ENCODE measurements at regions not wholly inside any gene's neighbourhood (a gene's known extent, or its start where the extent isn't known, plus 50 kb on each side); places are given as distances from the start of the nearest gene placed in this dataset.
"Not testable (repeated sequence)": the region's sequence is repeated elsewhere in the genome, so short reads cannot be mapped to it uniquely, and the experiment has no call there.

GRCh38 chr12:104906695-104907094 is 51.4 kb downstream of the SLC41A2 start:
- no peak for DNase-seq (ENCODE audit: low read depth in 2 of 2)

- not testable (repeated sequence) for DNase-seq (ENCODE audit: low read depth in 2 of 2)
These were observed 52.6 kb downstream of the SLC41A2 start for GRCh38 chr12:104905446-104905845.

GRCh38 chr12:104903648-104904423 is 54.3 kb downstream of the SLC41A2 start:
- DNase-seq (ENCODE audit: low read depth in 2 of 2): no peak

GRCh38 chr12:104902125-104902524 is 56.0 kb downstream of the SLC41A2 start:
- DNase-seq (ENCODE audit: low read depth in 2 of 2): no peak

GRCh38 chr12:104896710-104897109 is 61.4 kb downstream of the SLC41A2 start:
- DNase-seq (ENCODE audit: low read depth in 2 of 2): no peak

- no peak for DNase-seq (ENCODE audit: low read depth in 2 of 2)
These were observed 61.9 kb downstream of the SLC41A2 start for GRCh38 chr12:104896146-104896545.

GRCh38 chr12:104895415-104895814 is 62.7 kb downstream of the SLC41A2 start:
- DNase-seq (ENCODE audit: low read depth in 2 of 2): no peak

- DNase-seq (ENCODE audit: low read depth in 2 of 2): no peak
These were observed 67.5 kb downstream of the SLC41A2 start for GRCh38 chr12:104890476-104891096.

GRCh38 chr12:104889735-104890134 is 68.4 kb downstream of the SLC41A2 start:
- no peak for DNase-seq (ENCODE audit: low read depth in 2 of 2)

- DNase-seq (ENCODE audit: low read depth in 2 of 2): no peak
These were observed 69.2 kb downstream of the SLC41A2 start for GRCh38 chr12:104888892-104889291.

GRCh38 chr12:104888481-104888880 is 69.6 kb downstream of the SLC41A2 start:
- DNase-seq (ENCODE audit: low read depth in 2 of 2): no peak

- no peak for DNase-seq (ENCODE audit: low read depth in 2 of 2)
These were observed 70.6 kb downstream of the SLC41A2 start for GRCh38 chr12:104887452-104887851.

- DNase-seq (ENCODE audit: low read depth in 2 of 2): peak; percentile 50 to 52
These were observed 71.4 kb downstream of the SLC41A2 start for GRCh38 chr12:104886418-104887401.

GRCh38 chr12:104878858-104879257 is 79.2 kb downstream of the SLC41A2 start:
- DNase-seq (ENCODE audit: low read depth in 2 of 2): not testable (repeated sequence)

- DNase-seq (ENCODE audit: low read depth in 2 of 2): no peak
These were observed 80.9 kb downstream of the SLC41A2 start for GRCh38 chr12:104877103-104877705.

GRCh38 chr12:104873374-104873773 is 84.7 kb downstream of the SLC41A2 start:
- no peak for DNase-seq (ENCODE audit: low read depth in 2 of 2)

- DNase-seq (ENCODE audit: low read depth in 2 of 2): no peak
These were observed 87.3 kb downstream of the SLC41A2 start for GRCh38 chr12:104870797-104871196.

GRCh38 chr12:104866291-104866690 is 91.8 kb downstream of the SLC41A2 start:
- DNase-seq (ENCODE audit: low read depth in 2 of 2): no peak

- DNase-seq (ENCODE audit: low read depth in 2 of 2): no peak
These were observed 93.0 kb downstream of the SLC41A2 start for GRCh38 chr12:104865080-104865479.

- DNase-seq (ENCODE audit: low read depth in 2 of 2): no peak
These were observed 93.4 kb downstream of the SLC41A2 start for GRCh38 chr12:104864668-104865067.

GRCh38 chr12:104863296-104863948 is 94.7 kb downstream of the SLC41A2 start:
- peak; percentile 57 to 58 for DNase-seq (ENCODE audit: low read depth in 2 of 2)
